Jurkat, Clone E6-1 (cell line): ENCODE measurements at regions not wholly inside any gene's neighbourhood (a gene's known extent, or its start where the extent isn't known, plus 50 kb on each side); places are given as distances from the start of the nearest gene placed in this dataset.

Experiments used
- DNase-seq: peaks from one replicate; pipeline ENCODE4 v3.0.0-alpha.2; 2011; ENCODE audit warnings: low read depth, low spot score
- H3K4me3 ChIP-seq: 2 replicates; pipeline ENCODE4 v1.5.1; 2011; ENCODE audit warnings: mild to moderate bottlenecking, low read length, control low read depth, moderate library complexity

- no peak for DNase-seq
- H3K4me3 ChIP-seq, result no peak overlapping the region
Observed at GRCh38 chr16:80045861-80046260, 445.3 kb upstream of the MAF start.

- no peak for DNase-seq
- H3K4me3 ChIP-seq, result no peak overlapping the region
Observed at GRCh38 chr16:80041410-80041809, 440.9 kb upstream of the MAF start.

- H3K4me3 ChIP-seq, result no peak overlapping the region
- DNase-seq, result no peak
Observed at GRCh38 chr16:80040814-80041213, 440.3 kb upstream of the MAF start.

DNA sequence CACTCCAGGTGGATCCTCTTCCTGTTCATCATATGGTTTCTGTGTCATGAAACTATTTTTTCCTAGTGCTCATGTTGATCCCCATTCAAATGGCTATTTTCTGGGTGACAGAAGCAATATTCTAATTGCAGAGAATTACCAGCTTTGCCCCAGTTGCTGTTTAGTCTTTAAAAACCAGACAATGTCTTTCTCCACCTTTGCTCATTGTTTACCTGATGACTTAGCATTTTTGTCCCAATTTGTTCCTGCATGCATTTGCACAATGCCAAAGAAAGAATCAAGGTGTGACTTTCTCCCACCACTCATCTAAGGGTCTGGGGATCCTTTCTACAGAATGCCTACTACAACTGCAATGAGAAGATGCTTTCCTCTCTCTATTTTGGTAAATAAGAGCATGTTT is 439.9 kb upstream of the MAF start:
- no peak overlapping the region for H3K4me3 ChIP-seq
- no peak for DNase-seq

- DNase-seq, result no peak
- no peak overlapping the region for H3K4me3 ChIP-seq
Observed at GRCh38 chr16:80039777-80040176, 439.2 kb upstream of the MAF start.

DNA sequence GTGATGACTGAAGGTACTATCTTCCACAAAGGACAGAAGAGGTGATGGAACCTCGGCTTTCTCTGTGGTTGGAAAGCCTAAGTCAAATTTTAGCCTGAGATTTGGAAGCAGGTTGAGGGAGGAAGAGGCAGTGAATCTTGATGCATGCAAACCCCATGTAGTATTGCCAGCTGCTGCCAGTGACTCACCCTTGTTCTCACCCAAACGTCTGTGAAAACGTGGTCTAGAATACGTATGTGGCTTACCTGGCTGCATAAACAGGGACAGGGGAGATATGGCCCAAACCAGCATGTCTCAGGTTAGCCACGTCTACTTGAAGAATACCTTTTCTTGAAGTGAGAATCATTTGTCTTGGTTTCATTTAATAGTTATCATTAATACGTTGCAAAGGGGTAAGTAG is 438.0 kb upstream of the MAF start:
- DNase-seq, result no peak
- no peak overlapping the region for H3K4me3 ChIP-seq

DNA sequence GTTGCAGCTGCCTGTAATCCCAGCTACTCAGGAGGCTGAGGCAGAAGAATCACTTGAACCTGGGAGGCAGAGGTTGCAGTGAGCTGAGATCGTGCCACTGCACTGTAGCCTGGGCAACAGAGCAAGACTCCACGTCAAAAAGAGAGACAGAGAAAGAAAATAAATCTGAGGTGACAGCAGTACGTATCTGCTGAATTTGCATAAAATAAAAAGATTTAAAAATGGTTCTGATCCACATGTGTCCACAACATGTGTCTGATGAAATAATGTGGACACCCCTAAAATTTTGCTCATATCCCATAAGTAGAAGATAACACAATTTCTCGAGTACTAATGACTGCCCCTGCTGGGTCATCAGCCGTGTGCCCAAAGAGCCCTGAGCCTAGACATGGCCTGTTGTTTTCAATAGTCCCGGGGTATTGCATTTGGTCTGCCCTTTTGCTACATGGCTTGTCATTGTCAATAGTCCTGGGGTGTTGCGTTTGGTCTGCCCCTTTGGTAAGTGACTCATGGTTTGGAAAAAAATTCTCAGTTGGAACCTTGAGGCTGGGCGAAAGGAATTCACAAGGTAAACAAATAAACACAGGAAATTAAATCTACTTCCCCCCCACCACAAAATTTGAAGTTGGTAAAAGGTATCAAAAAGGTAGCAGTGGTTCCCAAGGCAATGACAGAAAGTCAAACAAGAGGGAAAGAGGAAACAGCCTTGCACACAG is 434.6 kb upstream of the MAF start:
- no peak for DNase-seq
- no peak overlapping the region for H3K4me3 ChIP-seq

DNA sequence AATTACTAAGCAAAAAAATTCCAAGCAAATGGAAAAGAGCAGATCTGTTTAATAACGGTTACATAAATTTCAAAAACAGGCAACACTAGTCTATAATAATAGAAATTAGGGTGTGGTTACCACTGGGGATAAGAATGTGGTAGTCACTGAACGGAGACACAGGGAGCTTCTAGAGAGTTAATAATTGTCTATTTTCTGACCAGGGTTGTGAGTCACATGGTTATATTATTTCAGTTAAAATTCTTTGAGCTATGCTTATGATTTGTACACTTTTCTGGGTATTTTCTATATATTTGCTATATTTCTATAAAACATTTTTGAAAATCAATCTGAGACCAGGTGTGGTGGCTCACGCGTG is 433.9 kb upstream of the MAF start:
- no peak for DNase-seq

GRCh38 chr16:80033783-80034468 is 433.4 kb upstream of the MAF start:
- DNase-seq, result no peak
- H3K4me3 ChIP-seq, result no peak overlapping the region

More for the DNA sequence above, 433.9 kb upstream of the MAF start:
- no peak overlapping the region for H3K4me3 ChIP-seq

- no peak overlapping the region for H3K4me3 ChIP-seq
- no peak for DNase-seq
Observed at GRCh38 chr16:80029761-80030481, 429.4 kb upstream of the MAF start.

DNA sequence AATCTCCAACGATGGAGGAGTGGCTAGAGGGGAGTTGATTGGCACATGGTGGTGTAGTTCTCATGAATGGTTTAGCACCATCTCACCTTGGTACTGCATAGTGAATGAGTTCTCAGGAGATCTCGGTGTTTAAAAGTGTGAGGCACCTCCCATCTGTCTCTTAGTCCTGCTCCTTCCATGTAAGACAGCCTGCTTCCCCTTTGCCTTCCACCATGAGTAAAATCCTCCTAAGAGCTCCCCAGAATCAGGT is 428.8 kb upstream of the MAF start:
- no peak for DNase-seq
- no peak overlapping the region for H3K4me3 ChIP-seq

GRCh38 chr16:80028581-80029380 is 428.2 kb upstream of the MAF start:
- no peak overlapping the region for H3K4me3 ChIP-seq
- DNase-seq, result no peak

- no peak for DNase-seq
- no peak overlapping the region for H3K4me3 ChIP-seq
Observed at GRCh38 chr16:80027007-80027965, 426.7 kb upstream of the MAF start.

DNA sequence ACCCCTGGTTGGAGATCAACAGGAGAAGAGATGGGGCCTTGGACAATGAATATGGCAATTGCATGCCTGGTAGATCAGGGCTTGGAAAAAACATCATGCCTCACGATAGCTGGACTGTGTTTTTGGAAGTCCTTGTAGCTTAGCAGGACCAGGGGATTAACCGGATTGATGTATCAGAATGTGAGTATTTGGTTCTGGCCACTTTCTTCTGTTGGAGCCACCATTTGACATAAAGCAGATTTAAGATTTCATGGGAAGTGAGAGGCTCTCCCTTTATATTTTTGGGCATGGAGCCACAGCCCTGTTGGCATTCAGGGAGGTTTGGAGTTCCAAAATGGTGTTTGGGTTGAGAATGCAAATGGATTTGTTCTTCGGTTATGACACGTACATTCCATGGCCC is 424.7 kb upstream of the MAF start:
- no peak overlapping the region for H3K4me3 ChIP-seq
- DNase-seq, result no peak

- H3K4me3 ChIP-seq, result no peak overlapping the region
- no peak for DNase-seq
Observed at GRCh38 chr16:80024443-80024842, 423.9 kb upstream of the MAF start.

GRCh38 chr16:80023865-80024264 is 423.3 kb upstream of the MAF start:
- H3K4me3 ChIP-seq, result no peak overlapping the region
- no peak for DNase-seq

GRCh38 chr16:80019395-80019794 is 418.9 kb upstream of the MAF start:
- no peak overlapping the region for H3K4me3 ChIP-seq
- no peak for DNase-seq

DNA sequence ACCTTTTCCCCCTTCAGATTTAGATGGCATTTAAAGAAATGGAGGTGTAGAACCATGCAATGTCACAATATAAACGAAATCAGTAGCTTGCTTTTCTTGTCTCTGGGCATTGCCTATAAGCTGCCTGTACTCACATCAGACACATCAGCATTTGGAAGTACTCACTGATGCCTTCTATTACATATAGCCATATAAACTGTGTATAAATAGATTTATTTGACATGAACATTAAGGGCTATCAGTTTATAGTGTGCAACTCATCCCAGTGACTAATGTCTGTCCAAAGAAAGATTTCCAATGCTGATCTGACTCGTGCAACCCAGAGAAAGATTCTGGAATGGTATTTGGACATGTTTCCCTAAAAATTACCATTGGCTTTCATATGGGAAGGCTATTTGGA is 417.9 kb upstream of the MAF start:
- no peak overlapping the region for H3K4me3 ChIP-seq
- DNase-seq, result no peak

- H3K4me3 ChIP-seq, result no peak overlapping the region
- DNase-seq, result no peak
Observed at GRCh38 chr16:80016731-80017326, 416.3 kb upstream of the MAF start.
